Testis (tissue), 2 donors: ENCODE measurements at regions not wholly inside any gene's neighbourhood (a gene's known extent, or its start where the extent isn't known, plus 50 kb on each side); places are given as distances from the start of the nearest gene placed in this dataset.

Source experiments
- DNase-seq: peaks from one replicate; pipeline ENCODE4 v3.0.0-alpha.2; 2019
- H3K27ac ChIP-seq, 2 donors: fragments of 200-600 bp; sonication (generic); one replicate each; pipeline ENCODE4 v1.5.1; 2019
- H3K27me3 ChIP-seq: fragments of 200-600 bp; sonication (generic); one replicate; pipeline ENCODE4 v1.5.1; 2019
- H3K36me3 ChIP-seq: fragments of 200-600 bp; sonication (generic); one replicate; pipeline ENCODE4 v1.5.1; 2017; ENCODE audit warnings: low read depth; ENCODE audit errors: missing control alignments
- H3K4me1 ChIP-seq: fragments of 200-600 bp; sonication (generic); one replicate; pipeline ENCODE4 v1.5.1; 2019
- H3K4me3 ChIP-seq, 2 donors: fragments of 200-600 bp; sonication (generic); one replicate each; pipeline ENCODE4 v1.5.1; 2017 to 2019
- H3K9me3 ChIP-seq: fragments of 200-600 bp; sonication (generic); one replicate; pipeline ENCODE4 v1.5.1; 2017
- POLR2A ChIP-seq: fragments of 450-650 bp; IDR thresholded peaks from one replicate; pipeline ENCODE4 v1.6.1; 2017; ENCODE audit warnings: antibody characterized with exemption, mild to moderate bottlenecking, moderate library complexity
- WGBS, 2 donors: methylation state at CpG; one replicate each; pipeline ENCODE4 v1.1.5; 2018; 5-methylcytosine and 5-hydroxymethylcytosine counted together
- intact Hi-C: fragments of 100-400 bp; cut with DNase I; formaldehyde crosslinking; loops from one replicate; pipeline ENCODE4 v1.15.1; 2023; ENCODE audit warnings: low total_unique reads
- TF ChIP-seq, protein P1 (sequence below), 3 experiments: fragments of 450-650 bp in 2 of 3; fragments of 200-600 bp in 1 of 3; sonication (generic) in 1 of 3; IDR thresholded peaks; one replicate each; pipeline ENCODE4 v1.5.1; 2016 to 2019; ENCODE audit warnings: antibody characterized with exemption in 3 of 3, mild to moderate bottlenecking in 2 of 3, moderate library complexity in 1 of 3

- no peak for DNase-seq
- Histone ChIP-seq H3K4me3 (no peak overlapping the region), H3K27me3 (no peaks in the 10 kb centered on the region), H3K4me1 (peaks cover 53% of the 10 kb centered on the region), H3K27ac (peak overlapping the region in 1 of 2 donors; percentile 27), H3K36me3 (no peaks in the 10 kb centered on the region), H3K9me3 (no peaks in the 10 kb centered on the region)
- TF ChIP-seq, protein P1, sequence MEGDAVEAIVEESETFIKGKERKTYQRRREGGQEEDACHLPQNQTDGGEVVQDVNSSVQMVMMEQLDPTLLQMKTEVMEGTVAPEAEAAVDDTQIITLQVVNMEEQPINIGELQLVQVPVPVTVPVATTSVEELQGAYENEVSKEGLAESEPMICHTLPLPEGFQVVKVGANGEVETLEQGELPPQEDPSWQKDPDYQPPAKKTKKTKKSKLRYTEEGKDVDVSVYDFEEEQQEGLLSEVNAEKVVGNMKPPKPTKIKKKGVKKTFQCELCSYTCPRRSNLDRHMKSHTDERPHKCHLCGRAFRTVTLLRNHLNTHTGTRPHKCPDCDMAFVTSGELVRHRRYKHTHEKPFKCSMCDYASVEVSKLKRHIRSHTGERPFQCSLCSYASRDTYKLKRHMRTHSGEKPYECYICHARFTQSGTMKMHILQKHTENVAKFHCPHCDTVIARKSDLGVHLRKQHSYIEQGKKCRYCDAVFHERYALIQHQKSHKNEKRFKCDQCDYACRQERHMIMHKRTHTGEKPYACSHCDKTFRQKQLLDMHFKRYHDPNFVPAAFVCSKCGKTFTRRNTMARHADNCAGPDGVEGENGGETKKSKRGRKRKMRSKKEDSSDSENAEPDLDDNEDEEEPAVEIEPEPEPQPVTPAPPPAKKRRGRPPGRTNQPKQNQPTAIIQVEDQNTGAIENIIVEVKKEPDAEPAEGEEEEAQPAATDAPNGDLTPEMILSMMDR (IDR thresholded peaks at IDR 0.05), result no peak
- no peak for TF ChIP-seq POLR2A
- WGBS, 2 donors, result 70 to 91% methylated on average over 4 to 5 of the region's 5 CpGs
- intact Hi-C loops, result no loop called here
Observed at GRCh38 chr9:96067600-96067999, 192.1 kb downstream of the ERCC6L2 start.

GRCh38 chr9:96067004-96067403 is 191.5 kb downstream of the ERCC6L2 start:
- H3K4me1 ChIP-seq, result peaks cover 48% of the 10 kb centered on the region
- TF ChIP-seq, protein P1 (IDR thresholded peaks at IDR 0.05), result no peak
- TF ChIP-seq POLR2A, result no peak
- H3K27ac ChIP-seq, result peak overlapping the region in 1 of 2 donors; percentile 27
- no peaks in the 10 kb centered on the region for H3K9me3 ChIP-seq
- no peaks in the 10 kb centered on the region for H3K27me3 ChIP-seq
- H3K4me3 ChIP-seq, result no peak overlapping the region
- intact Hi-C loops, result no loop called here
- H3K36me3 ChIP-seq, result no peaks in the 10 kb centered on the region
- WGBS, 2 donors, result 50 to 52% methylated on average over 7 of the region's 7 CpGs
- DNase-seq, result peak; percentile 78

DNA sequence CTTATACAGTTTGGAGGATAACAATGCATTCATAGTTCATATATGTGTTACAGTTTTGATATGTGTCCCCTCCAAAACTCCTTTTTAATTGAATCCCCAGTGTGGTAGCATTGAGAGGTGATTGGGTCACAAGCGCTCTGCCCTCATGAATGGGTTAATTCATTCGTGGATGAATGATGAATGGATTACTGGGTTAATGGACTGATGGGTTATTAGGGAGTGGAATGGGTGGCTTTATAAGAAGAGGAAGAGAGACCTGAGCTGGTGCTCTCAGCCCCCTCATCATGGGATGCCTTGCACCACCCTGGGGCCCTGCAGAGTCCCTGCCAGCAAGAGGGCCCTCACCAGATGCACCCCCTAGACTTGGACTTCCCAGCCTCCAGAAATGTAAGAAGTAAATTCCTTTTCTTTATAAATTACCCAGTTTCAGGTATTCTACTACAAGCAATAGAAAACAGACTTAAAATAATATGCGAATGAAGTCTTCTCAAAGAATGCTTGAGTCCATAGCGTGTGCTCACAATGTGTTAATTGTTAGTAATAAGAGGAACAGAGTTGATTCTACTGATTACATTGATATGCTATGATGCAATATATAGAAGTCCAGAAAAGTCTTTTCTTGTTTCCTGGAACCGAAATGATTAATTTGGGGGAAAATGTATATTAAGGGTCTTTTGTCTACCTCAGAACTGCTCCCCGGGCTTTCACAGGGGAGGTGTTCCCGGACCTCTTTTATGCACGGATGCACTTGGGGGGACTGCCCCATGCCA is 190.2 kb downstream of the ERCC6L2 start:
- peaks cover 35% of the 10 kb centered on the region for H3K4me1 ChIP-seq
- H3K4me3 ChIP-seq, result no peak overlapping the region
- TF ChIP-seq, protein P1 (IDR thresholded peaks at IDR 0.05), result no peak
- no peak for TF ChIP-seq POLR2A
- H3K27ac ChIP-seq, result no peak overlapping the region
- no peaks in the 10 kb centered on the region for H3K36me3 ChIP-seq
- no peaks in the 10 kb centered on the region for H3K27me3 ChIP-seq
- no peak for DNase-seq
- WGBS, 2 donors, result 87 to 92% methylated on average over 8 of the region's 8 CpGs
- intact Hi-C loops, result no loop called here
- no peaks in the 10 kb centered on the region for H3K9me3 ChIP-seq

DNA sequence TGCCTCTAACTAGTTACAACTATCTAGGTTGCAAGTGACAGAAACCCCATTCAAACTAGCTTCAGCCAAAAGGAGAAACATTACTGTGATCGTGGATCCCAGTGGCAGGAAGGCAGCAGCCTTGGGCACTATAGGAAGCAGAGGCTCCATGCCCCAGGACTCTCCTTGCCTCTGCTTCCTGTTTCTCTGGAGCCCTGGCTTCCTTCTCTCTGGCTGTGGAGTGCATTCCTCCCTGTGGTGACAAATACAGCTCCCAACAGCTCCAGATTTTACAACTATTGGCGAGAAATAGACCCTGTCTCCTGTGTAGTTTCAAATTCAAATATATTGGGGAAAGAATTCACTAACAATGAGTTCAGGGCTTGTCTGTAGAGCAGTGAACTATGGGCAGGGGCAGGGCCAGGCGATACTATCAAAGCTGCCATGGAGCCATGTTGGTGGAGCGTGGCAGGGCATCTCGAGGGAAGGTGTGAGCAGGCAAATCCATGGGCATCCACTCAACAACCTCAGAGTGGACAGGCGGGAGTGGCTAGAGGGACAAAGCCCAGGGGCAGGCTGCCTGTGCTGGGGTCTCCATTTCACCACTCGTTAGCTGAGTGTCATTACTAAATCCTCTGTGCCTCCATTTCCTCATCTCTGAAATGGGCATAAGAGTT is 189.5 kb downstream of the ERCC6L2 start:
- Histone ChIP-seq H3K36me3 (no peaks in the 10 kb centered on the region), H3K4me3 (no peak overlapping the region), H3K27ac (no peak overlapping the region), H3K27me3 (no peaks in the 10 kb centered on the region), H3K4me1 (peaks cover 28% of the 10 kb centered on the region), H3K9me3 (no peaks in the 10 kb centered on the region)
- intact Hi-C loops, result no loop called here
- TF ChIP-seq, protein P1 (IDR thresholded peaks at IDR 0.05), result no peak
- no peak for TF ChIP-seq POLR2A
- 88% methylated on average over 7 of the region's 7 CpGs for WGBS, 2 donors
- no peak for DNase-seq
